Urothelium cell line (cell line): ENCODE measurements at regions not wholly inside any gene's neighbourhood (a gene's known extent, or its start where the extent isn't known, plus 50 kb on each side); places are given as distances from the start of the nearest gene placed in this dataset.

Experiments
- DNase-seq: peaks from one replicate; pipeline ENCODE4 v3.0.0; 2011; ENCODE audit warnings: low spot score, mixed read lengths
- FAIRE-seq: peaks from 2 replicates; lab custom pipeline; 2011; peaks lifted over from hg19 to GRCh38; lab: Jason Lieb, UNC

DNA sequence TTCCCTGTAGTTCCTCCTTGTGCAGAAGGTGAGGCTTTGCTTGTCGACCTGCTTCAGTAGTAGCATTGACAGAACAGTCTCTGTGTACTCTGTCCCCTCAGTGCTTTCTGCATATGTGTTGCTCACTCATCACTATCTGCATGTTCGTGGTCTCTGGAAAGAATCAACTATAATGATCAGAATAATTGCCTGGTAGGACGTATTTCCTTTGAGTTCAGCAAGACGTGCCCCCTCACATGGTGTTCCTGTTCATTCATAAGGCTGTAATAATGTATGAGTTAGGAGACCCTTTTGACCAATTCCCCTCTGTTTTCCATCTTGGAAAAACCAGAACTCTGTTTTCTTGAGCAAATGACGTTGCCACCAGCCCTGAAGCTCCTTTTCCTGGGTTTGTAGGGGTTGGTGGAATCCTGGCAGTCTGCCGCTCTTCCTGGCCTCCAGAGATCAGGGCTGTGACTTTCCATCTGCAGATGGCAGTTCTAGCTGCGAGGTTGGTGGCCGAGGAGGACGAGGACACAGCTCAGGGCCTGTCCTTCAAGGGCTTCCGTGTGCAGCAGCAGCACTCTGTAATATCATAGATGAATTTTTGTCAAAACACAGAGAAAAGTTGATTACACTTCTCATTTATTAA is 61.9 kb downstream of the EXOSC2 start:
- FAIRE-seq = no peak
- DNase-seq = no peak

DNA sequence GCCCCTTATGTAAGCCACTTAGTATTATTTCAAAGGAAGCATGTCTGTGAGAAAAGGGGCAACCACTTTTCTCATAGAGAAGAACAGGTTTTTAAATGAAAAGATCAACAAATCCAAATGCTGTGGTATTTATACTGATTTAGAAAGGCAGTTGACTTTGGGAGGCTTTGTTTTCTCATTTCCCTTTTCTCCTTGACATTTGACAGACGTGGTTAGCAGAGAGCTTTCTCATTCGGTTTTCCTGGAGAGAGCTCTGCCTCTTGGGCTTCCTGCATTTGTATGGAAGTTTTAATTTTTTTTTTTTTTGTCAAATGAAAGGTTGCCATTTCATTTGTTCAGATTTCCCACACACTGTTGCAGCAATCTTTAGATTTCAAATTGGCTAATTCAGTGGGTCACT is 62.5 kb downstream of the EXOSC2 start:
- no peak for DNase-seq
- FAIRE-seq = no peak

DNA sequence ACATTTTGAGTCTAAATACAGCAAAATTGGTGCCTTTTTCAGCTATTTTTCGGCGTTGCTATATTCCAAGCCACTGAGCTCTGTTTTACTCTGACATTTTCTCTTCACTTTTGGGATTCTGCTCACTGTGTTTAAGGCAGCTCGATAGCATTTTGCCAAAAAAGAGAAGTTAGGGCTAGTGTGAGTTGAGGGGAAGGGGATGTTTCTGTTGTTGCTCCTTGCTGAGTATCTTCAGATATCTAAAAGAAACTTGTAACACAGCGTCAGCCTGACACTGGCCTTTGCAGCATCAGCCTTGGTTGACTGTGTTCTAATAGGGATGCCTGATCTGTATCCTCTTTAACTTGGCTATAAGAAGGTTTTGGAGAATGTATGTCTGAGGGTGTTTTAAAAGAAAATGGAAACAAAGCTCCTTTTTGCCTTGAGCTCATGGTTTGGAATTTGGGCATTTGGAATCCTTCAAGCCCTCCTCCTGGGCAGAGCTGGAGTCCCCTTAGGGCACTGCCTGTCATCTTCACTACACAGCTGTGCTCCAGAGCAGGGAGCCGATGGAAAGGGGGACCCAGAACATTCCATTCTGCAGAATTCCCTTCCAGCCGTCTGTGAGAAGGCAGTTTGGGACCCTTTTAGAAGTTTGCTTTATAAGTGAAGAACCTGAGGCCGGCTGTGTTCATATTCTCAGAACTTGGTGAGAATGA is 63.0 kb downstream of the EXOSC2 start:
- no peak for FAIRE-seq
- no peak for DNase-seq

DNA sequence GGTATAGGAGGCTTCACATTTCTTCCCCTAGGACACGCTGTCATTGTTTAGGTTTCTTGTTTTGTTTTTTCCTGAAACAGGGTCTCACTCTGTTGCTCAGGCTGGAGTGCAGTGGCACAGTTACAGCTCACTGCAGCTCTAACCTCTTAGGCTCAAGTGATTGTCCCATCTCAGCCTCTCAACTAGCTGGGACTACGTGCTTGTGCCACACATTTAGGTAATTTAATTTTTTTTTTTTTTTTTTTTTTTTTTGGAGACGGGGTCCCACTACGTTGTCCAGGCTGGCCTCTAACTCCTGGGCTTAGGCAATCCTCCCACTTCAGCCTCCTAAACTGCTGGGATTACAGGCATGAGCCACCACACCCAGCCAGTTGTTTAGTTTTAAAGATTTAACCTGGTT is 66.2 kb downstream of the EXOSC2 start:
- DNase-seq (no peak), FAIRE-seq (no peak)

DNA sequence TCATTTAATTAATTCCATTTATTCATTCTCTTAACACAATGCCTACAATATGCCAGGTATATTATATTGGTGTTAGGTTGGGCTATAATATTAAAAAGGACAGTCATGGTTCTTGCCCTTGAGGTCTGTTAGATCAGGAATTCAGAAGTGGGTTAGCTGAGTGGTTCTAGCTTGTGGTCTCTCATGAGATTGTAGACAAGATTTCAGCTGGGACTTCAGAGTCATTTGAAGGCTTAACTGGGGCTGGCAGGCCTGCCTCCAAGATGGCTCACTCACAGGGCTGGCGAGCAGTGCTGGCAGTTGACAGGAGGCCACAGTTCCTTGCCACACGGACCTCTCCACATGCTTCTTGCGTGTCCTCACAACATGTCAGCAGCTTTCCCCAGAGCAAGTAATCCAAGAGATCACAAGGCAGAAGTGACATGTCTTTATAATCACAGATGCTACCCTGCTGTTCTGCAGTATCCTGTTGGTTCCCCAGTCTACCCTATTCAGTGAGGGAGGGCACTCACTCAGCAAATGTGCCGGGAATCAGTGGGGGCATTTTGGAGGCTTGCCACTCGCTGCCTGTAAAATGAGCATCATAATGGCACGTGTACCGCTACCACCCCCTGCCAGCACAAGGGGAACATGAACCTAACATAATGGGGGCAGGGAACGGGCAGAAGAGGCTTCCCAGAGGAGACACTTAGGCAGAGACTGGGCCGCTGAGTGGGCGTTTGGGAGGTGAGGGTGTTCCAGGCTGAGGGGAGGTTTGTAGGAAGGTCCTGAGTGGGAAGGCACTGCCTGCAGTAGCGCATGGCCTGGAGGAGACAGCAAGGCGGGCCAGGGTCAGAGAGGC is 70.0 kb downstream of the EXOSC2 start:
- DNase-seq (no peak), FAIRE-seq (no peak)

DNA sequence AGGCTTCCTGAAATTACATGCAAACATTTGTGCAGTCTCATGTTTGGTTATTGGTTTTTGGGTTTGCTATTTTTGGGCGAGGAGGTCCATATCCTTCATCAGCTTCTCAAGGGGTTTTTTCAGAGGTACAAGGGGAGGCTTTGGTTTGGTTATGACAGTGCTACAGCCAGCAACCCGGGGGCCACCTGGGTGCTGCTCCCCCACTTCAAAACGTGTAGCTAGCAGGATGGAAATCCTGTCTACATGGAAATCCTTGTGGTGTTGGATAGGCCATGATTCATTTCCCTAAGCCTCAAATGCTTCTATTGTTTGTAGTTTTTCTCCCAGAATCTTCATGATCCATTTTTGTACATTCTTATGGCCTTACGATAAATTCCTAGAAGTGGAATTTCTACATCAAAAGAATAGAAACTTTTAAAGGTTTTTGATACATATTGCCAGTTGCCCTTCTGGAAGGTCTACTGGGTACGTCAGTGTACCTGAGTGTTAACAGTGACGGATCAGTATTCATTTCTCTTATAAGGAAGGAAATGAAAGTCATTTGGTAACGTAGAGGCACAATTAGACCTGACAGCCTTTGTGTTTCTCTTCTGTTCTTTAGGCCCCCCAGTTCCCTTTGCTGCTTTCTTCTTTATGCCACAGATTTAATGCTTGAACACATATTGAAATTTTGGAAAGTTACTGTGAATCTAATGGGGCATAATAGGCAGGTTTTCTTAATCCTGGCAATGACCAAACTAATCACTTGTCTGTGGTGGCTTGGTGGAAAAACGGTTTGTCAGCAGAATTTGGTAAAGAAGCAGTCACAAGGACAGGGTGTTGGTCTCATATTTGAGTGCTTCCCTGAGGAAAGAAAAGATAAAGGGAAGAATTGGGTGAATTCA is 69.7 kb upstream of the ABL1 start:
- DNase-seq = no peak
- FAIRE-seq = no peak

DNA sequence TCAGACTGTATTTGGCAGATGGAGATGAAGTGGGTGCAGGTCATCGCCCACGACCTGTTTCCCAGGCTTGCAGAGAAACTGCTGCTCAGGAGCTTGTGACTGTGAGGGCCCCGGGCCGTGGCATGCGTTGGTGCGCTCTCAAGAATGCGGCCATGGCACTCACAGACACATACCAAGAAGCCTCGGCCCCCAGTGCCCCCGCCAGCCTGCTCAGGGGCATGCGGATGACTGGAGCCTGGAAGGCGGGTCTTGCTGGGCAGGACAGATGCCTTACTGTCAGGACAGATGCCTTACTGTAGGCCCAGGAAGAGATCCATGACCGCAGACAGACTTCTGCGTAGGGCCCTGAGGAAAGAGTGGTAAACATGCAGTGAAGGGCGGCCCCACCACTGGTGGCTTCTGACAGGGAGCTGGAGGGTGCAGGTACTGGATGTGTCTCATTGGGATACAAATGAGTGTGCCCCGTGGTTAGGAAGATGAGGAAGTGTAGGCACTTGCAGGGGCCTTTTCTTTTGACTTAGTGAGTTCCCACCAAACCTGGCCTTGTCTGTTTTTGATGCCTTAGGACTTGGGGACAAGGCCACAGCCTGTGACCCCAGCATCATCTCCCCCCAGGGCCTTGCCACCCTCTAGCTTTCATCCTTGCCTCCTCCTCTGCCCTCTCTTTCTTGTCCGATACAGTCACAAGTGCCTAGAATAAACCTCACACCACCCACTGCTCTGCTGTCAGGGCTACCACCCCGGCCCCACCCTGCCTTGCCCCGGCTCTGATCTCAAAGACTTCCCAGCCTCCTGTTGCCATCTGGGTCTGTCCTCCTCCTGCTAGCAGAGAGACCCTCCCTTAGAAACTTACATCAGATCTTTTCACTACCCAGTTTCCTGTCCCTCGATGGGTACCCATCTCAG is 68.8 kb upstream of the ABL1 start:
- no peak for FAIRE-seq
- DNase-seq = peak; percentile 35

DNA sequence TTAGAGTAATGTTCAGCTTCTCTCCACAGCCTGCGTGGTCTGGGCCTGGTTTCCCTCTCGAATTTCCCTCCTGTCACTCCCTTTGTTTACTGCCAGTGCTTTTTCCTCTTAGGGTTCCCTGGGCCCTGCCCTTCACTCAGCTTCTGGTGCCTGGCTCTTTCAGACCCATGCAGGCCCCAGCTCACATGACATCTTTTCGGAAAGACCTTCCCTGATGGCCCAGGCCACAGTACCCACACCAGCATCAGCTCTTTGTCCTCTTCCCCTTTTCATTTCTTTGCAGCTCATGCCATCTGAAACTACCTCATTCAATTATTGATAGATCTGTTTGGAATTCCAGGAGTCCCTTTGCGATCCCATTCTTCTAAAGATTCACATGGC is 68.1 kb upstream of the ABL1 start:
- no peak for DNase-seq
- FAIRE-seq = no peak

DNA sequence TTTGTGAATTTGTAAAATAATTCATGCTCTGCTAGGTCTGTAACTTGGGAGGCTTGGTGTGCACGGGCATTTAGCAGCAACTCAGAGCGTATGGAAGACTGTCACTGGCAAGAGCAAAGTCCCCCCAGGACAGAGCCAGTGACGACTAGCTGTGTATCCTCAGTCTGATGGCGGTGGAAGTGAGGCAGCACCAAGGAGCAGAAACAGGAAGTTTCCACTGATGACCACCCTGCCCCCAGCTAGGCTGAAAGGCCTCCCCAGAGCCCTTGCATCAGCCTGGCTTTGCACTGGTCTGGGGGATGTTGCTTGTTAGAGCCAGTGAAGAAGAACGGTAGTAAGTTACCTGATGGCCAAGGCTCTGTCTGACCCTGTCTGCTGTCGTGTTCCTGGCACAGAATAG is 66.8 kb upstream of the ABL1 start:
- DNase-seq = no peak
- FAIRE-seq = no peak

DNA sequence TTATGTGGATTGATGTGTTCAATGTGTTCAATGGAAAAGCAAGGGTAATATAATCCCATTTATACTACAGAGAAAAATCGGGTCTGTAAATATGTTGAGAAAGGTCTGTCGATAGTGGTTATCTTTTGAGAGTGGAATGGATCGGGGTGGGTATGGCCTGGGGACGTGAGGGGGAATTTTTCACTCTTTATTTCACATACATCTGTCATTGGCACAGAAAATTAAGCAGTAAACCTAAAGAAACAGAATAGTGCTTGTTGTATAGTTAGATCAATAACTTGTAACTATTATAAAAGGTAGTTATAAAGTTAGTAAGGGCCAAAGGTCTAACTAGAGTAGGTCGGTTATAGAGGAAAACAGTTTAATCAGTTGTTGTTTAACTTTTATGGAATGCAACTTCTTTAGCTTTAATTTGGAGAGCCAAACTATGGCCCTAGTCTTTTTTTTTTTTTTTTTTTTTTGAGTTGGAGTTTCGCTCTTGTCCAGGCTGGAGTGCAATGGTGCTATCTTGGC is 66.1 kb upstream of the ABL1 start:
- FAIRE-seq (no peak), DNase-seq (no peak)

DNA sequence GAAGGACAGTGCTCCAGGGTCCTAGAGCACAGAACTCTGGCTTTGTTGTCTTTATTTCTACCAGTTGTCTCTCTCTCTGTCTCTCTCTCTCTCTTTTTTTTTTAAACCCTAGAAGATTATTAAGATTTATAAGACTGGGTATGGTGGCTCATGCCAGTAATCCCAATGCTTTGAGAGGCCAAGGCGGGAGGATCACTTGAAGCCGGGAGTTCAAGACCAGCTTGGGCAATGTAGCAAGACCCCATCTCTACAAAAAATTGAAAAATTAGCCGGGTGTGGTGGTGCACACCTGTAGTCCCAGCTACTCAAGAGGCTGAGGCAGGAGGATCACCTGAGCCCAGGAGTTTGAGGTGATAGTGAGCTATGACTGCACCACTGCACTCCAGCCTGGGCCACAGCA is 65.0 kb upstream of the ABL1 start:
- DNase-seq (no peak), FAIRE-seq (no peak)

DNA sequence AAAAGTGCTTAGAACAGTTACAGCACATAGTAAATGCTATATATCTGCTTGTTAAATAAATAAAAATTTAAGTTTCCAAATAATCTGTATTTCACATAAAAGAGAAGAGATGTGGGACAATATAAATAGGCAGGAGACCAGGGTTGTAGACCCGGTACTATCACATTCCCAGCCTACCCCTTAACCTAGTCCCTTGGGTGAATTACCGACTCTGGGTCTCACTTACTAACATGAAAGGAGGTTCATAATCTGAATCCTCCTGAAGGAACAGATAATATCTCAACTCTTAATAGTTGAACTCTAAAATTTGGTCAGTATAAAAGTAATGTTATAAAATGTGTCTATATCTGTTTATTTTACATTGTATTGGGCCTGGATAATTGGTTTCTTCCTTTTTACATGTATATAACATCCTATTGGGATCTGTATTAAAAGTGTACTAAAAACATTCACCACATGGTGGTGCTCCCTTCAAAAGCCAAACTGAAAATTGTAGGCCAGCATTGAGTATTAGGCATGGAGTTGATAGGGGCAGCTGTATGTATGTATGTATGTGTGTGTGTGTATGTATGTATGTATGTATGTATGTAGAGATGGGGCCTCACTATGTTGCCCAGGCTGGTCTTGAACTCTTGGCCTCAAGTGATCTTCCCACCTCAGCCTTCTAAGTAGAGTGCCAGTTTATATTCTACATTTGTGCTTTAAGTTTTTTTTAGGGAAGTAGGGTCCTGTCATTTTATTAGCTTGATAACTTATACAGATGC is 64.2 kb upstream of the ABL1 start:
- no peak for FAIRE-seq
- DNase-seq = peak; percentile 45

DNA sequence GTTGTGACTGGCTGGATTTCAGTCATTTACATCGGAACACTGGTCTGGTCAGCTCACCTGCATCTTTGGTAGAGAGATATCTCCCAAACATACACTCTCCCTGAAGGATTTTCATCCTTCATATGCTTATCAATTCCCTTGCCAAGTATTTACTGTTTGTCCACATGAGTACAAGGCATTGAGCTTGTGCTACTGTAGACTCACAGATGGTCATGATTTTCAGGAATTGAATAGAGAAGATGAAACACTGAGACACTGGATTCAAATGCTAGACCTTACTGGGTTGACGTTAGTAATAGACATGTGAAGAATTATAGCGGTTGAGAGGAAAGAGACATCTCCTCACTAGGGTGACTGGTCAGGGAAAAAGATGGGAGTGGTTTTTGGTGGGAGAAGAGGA is 62.9 kb upstream of the ABL1 start:
- FAIRE-seq = no peak
- no peak for DNase-seq

DNA sequence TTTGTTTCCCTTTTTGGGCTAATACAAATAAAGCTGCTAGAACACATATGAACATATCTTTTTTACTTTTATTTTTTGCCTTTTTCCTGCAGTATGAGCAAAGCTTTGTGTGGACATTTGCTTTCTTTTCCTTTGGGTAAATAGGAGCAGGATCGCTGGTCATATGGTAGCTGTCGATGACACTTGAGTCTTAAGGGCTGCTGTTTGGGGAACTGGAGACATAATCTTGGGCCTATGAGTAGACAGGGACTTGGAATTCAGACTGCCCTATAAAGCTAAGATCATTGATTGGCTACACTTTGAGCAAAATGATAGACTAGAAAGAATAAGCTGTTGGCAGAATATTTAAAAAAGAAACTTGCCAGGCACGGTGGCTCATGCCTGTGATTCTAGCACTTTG is 60.9 kb upstream of the ABL1 start:
- DNase-seq (no peak), FAIRE-seq (no peak)

DNA sequence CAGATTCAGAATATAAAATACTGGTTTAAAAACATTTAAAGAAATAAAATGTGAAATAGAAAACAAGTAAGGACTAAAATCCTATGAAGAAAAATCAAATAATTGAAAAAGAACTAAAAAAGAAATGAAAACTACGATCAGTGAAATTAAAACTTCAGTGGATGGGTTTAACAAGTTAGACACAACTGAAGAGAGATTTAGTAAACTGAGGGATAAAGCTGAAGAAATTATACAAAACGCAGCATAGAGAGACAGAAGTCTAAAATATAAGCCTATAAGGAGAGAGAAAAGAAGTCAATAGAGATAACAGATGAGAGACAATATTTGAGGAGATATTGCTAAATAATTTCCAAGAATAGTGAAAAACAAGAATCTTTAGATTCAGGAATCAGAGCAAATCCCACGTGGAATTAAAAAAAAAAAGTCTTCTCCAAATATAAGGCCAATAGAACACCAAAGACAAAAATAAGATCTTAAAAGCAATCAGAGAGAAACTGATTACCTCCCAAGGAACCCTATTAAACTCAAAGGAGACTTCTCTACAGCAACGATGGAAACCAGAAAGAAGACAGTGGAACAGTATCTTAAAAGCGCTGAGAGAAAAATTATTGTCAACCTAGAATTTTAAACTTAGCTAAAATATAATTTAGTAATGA is 59.6 kb upstream of the ABL1 start:
- no peak for DNase-seq
- FAIRE-seq = no peak

DNA sequence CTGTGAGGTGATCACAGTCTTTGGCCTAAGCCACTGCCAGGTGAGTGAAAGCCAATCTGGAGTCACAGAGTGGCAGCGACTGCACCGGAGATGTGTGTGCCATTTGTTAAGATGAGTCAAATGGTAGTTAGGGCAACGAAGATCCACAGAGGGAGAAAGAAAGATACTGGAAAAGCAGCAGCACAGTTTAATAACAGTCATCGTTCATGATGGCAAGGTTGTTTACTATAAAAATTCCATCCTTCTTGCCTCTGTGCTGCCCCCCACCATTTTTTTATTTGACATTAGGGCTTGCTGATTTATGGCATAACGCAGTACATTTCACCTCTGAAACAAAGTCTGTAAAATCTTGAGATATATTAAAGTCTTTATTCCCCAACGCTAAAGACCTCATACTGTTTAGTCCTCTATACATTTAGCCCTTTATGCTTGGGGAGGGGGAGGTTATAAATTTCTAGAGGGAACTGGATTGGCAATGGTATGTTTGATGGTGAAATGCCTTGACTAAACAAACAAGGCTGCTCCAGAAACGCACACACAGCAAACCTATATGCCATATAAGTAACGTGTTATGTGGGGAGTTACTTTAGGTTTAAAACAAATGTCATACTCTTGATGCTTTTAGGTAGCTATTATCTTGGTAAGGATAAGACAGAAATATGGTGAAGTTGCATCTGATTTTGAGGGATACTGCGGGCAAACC is 55.8 kb upstream of the ABL1 start:
- no peak for FAIRE-seq
- DNase-seq = no peak

DNA sequence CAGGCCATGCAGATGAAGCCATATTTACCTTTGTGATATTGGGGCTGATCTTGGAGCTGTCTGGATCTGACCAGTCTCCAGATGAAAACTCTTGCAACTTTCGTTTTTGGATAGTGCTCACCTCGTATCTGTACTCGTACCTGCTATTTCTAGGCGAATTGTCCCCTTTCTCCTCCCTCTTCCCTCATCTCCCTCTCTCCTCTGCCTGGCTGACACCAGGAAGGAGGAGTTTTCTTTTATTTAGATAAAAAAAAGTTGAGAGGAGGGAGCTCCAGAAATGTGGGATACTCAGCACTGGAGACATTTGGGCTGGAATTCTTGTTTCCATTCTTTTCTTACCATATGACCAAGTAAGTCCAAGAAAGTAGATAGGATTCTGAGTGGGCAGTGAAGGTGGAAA is 54.6 kb upstream of the ABL1 start:
- DNase-seq (no peak), FAIRE-seq (no peak)
